ENCODE measurements at regions not wholly inside any gene's neighbourhood (a gene's known extent, or its start where the extent isn't known, plus 50 kb on each side); places are given as distances from the start of the nearest gene placed in this dataset.

GRCh38 chr2:20146401-20146800 is 78.5 kb downstream of the SDC1 start:
- TF ChIP-seq CTCF (IDR thresholded peaks at IDR 0.05), result no peak
- TF ChIP-seq POLR2A (IDR thresholded peaks at IDR 0.05), result no peak
- Histone ChIP-seq H3K36me3 (no peaks in the 10 kb centered on the region), H3K27ac (peak overlapping the region; percentile 64 to 88 (median 81)), H3K9me3 (no peaks in the 10 kb centered on the region), H3K4me3 (no peak overlapping the region), H3K27me3 (no peaks in the 10 kb centered on the region), H3K4me1 (peaks cover 32 to 56% (median 43%) of the 10 kb centered on the region in 3 donors)
- 40 to 47% methylated on average over 2 of the region's 2 CpGs for WGBS, 2 donors
- intact Hi-C loops (cut with DNase I), result no loop called here
- no peak for DNase-seq

- 30 to 41% methylated on average over 8 to 10 of the region's 11 CpGs for WGBS, 2 donors
Observed at GRCh38 chr2:20145497-20146193, 79.3 kb downstream of the SDC1 start.

GRCh38 chr2:20144861-20145260 is 80.1 kb downstream of the SDC1 start:
- Histone ChIP-seq H3K4me1 (peaks cover 40 to 72% (median 57%) of the 10 kb centered on the region in 3 donors), H3K36me3 (no peaks in the 10 kb centered on the region), H3K4me3 (no peak overlapping the region), H3K9me3 (no peaks in the 10 kb centered on the region), H3K27ac (peak overlapping the region; percentile 64 to 88 (median 81)), H3K27me3 (no peaks in the 10 kb centered on the region)
- intact Hi-C loops (cut with DNase I), result no loop called here
- DNase-seq, result no peak
- TF ChIP-seq POLR2A (IDR thresholded peaks at IDR 0.05), result no peak
- no peak for TF ChIP-seq CTCF (IDR thresholded peaks at IDR 0.05)
- 65 to 74% methylated on average over 6 of the region's 6 CpGs for WGBS, 2 donors

More at GRCh38 chr2:20145497-20146193, 79.3 kb downstream of the SDC1 start:
- Histone ChIP-seq H3K4me3 (no peak overlapping the region), H3K27ac (peak overlapping the region; percentile 64 to 88 (median 81)), H3K9me3 (no peaks in the 10 kb centered on the region), H3K4me1 (peaks cover 39 to 64% (median 51%) of the 10 kb centered on the region in 3 donors), H3K27me3 (no peaks in the 10 kb centered on the region), H3K36me3 (no peaks in the 10 kb centered on the region)
- intact Hi-C loops (cut with DNase I), result no loop called here
- no peak for DNase-seq
- TF ChIP-seq CTCF (IDR thresholded peaks at IDR 0.05) (no peak), POLR2A (IDR thresholded peaks at IDR 0.05) (no peak)

GRCh38 chr2:20144196-20144595 is 80.7 kb downstream of the SDC1 start:
- peaks cover 40 to 78% (median 59%) of the 10 kb centered on the region in 3 donors for H3K4me1 ChIP-seq
- intact Hi-C loops (cut with DNase I), result no loop called here
- WGBS, 2 donors, result 100% methylated on average over 1 of the region's 1 CpG
- H3K4me3 ChIP-seq, result no peak overlapping the region
- H3K36me3 ChIP-seq, result no peaks in the 10 kb centered on the region
- peak overlapping the region; percentile 64 to 88 (median 81) for H3K27ac ChIP-seq
- no peak for DNase-seq
- TF ChIP-seq CTCF (IDR thresholded peaks at IDR 0.05) (no peak), POLR2A (IDR thresholded peaks at IDR 0.05) (no peak)
- no peaks in the 10 kb centered on the region for H3K27me3 ChIP-seq
- H3K9me3 ChIP-seq, result no peaks in the 10 kb centered on the region

- Histone ChIP-seq H3K4me3 (no peak overlapping the region), H3K36me3 (no peaks in the 10 kb centered on the region), H3K4me1 (peaks cover 40 to 85% (median 59%) of the 10 kb centered on the region in 3 donors), H3K9me3 (no peaks in the 10 kb centered on the region), H3K27me3 (no peaks in the 10 kb centered on the region), H3K27ac (peak overlapping the region; percentile 75 to 88 (median 87))
- DNase-seq, result no peak
- WGBS, 2 donors, result 43 to 60% methylated on average over 5 of the region's 5 CpGs
- TF ChIP-seq POLR2A (IDR thresholded peaks at IDR 0.05) (no peak), CTCF (IDR thresholded peaks at IDR 0.05) (no peak)
- intact Hi-C loops (cut with DNase I), result no loop called here
Observed at GRCh38 chr2:20143263-20143662, 81.7 kb downstream of the SDC1 start.
